MM.1S (cell line): ENCODE measurements at regions not wholly inside any gene's neighbourhood (a gene's known extent, or its start where the extent isn't known, plus 50 kb on each side); places are given as distances from the start of the nearest gene placed in this dataset.
"Not testable (repeated sequence)": the region's sequence is repeated elsewhere in the genome, so short reads cannot be mapped to it uniquely, and the experiment has no call there.

Experiments
- EZH2 ChIP-seq: fragments of 300-600 bp; sonication (generic); optimal IDR thresholded peaks from 2 replicates; pipeline ENCODE3; 2017; ENCODE audit warnings: low read depth, mild to moderate bottlenecking, antibody characterized with exemption, low read length, mixed read lengths
- TF ChIP-seq, protein P1 (sequence below): fragments of 300-600 bp; sonication (generic); IDR thresholded peaks from 2 replicates; pipeline ENCODE4 v1.5.1; 2016; ENCODE audit warnings: antibody characterized with exemption, low read length, mixed read lengths

DNA sequence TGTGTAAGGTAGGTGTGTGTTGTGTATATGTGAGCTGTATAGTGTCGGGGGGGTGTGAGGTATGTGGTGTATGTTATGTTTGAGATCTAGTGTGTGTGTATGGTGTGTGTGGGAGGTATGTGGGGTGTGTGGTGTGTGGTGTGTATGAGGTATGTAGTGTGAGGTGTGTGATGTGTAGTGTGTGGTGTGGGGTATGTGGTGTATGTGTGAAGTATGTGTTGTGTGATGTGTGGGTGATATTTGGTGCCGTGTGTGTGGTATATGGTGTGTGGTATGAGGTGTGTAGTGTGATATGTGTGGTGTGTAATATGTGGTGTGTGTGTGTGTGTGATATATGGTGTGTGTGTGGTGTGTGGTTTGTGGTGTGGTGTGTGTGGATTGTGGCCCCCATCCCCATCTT is 4451.2 kb upstream of the TPTE start:
- not testable (repeated sequence) for TF ChIP-seq EZH2
- TF ChIP-seq, protein P1, sequence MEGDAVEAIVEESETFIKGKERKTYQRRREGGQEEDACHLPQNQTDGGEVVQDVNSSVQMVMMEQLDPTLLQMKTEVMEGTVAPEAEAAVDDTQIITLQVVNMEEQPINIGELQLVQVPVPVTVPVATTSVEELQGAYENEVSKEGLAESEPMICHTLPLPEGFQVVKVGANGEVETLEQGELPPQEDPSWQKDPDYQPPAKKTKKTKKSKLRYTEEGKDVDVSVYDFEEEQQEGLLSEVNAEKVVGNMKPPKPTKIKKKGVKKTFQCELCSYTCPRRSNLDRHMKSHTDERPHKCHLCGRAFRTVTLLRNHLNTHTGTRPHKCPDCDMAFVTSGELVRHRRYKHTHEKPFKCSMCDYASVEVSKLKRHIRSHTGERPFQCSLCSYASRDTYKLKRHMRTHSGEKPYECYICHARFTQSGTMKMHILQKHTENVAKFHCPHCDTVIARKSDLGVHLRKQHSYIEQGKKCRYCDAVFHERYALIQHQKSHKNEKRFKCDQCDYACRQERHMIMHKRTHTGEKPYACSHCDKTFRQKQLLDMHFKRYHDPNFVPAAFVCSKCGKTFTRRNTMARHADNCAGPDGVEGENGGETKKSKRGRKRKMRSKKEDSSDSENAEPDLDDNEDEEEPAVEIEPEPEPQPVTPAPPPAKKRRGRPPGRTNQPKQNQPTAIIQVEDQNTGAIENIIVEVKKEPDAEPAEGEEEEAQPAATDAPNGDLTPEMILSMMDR: not testable (repeated sequence)
